Neuron (in vitro differentiated cells): ENCODE measurements at regions not wholly inside any gene's neighbourhood (a gene's known extent, or its start where the extent isn't known, plus 50 kb on each side); places are given as distances from the start of the nearest gene placed in this dataset.

Experiments
- H2AFZ ChIP-seq: one replicate; pipeline ENCODE4 v1.6.1; 2013; ENCODE audit warnings: low read depth, mild to moderate bottlenecking, inconsistent platforms, low read length, moderate library complexity
- H3K27me3 ChIP-seq: one replicate; pipeline ENCODE4 v1.6.1; 2013; ENCODE audit warnings: low read length; ENCODE audit not compliant: insufficient read depth
- H3K36me3 ChIP-seq: one replicate; pipeline ENCODE4 v1.6.1; 2013; ENCODE audit warnings: low read length; ENCODE audit not compliant: insufficient read depth
- H3K4me1 ChIP-seq: one replicate; pipeline ENCODE4 v1.6.1; 2013; ENCODE audit warnings: low read length; ENCODE audit not compliant: insufficient read depth
- H3K4me3 ChIP-seq: 2 replicates; pipeline ENCODE4 v1.5.1; 2013; ENCODE audit warnings: mild to moderate bottlenecking, low read length, moderate library complexity
- H3K9me3 ChIP-seq: one replicate; pipeline ENCODE4 v1.6.1; 2013; ENCODE audit warnings: low read length

DNA sequence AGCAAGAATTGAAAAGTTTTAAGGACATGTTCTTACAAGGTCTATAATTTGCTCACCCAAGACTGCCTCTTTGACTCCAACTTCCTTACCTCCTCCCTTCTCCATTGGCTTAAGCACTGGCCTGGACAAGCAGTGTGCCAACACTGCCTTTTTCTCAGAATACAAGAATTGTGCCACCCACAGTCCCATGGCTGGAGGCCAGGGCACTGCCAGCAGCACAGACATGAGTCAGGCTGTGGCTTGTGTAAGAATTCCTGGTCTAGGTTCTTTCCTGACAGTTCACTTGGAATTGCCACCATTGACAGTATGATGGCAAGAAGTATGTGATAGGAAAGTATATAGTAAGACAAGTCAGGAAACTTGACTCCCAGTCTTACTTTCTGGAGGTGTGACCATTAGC lies 202.7 kb upstream of the MARCKS start:
- Histone ChIP-seq H3K27me3 (no peaks in the 10 kb centered on the region), H3K4me3 (no peak overlapping the region), H3K36me3 (no peaks in the 10 kb centered on the region), H2AFZ (no peak overlapping the region), H3K9me3 (no peaks in the 10 kb centered on the region), H3K4me1 (no peaks in the 10 kb centered on the region)

DNA sequence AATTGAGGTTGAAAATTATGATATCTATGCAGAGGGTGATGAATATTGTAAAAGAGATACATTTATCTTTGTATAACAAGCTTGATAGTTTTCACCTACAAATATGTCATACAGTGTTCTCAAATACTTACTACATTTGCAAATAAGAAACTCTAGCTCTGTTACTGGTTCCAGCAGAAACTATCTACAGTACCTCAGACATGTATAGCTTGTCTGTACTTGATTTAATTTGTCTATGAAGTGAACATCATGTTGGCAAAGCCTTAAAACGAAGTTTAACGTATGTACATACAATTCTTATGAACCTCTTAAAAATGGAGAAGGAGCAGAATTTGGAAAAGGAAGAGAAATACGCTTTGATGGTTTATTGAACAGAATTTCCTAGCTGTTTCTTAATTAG lies 201.4 kb upstream of the MARCKS start:
- Histone ChIP-seq H3K27me3 (no peaks in the 10 kb centered on the region), H3K9me3 (no peaks in the 10 kb centered on the region), H3K4me1 (no peaks in the 10 kb centered on the region), H2AFZ (no peak overlapping the region), H3K36me3 (no peaks in the 10 kb centered on the region), H3K4me3 (no peak overlapping the region)

DNA sequence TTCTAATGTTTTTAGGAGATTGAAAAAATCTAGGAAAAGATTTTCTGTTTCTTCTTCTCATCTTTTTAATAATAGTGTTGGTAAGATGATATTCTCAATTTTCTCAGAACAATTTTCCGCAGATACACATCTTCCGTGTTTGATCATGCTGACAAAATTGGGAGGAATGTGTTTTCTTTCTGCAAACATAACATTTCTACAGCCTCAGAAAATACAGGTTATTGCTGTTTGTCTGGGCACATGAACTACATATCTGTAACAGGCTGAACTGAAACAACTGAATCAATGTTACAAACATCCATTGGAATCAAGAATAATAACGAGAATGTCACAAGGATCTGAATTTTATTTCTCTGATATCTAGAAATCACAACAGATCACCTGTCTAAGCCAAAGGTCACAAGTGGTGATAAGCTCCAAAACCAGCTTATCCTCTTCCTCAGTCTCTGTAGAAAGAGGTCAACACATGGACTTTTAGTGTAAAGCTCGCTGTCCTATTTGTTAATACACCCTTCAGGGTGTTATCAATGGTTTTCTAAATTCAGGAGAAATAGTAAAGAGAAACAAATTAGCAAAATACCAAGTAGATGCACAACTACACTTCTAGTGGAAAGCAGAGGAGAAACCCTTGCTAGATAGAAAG lies 197.3 kb upstream of the MARCKS start:
- no peaks in the 10 kb centered on the region for H3K9me3 ChIP-seq
- no peaks in the 10 kb centered on the region for H3K27me3 ChIP-seq
- no peaks in the 10 kb centered on the region for H3K4me1 ChIP-seq
- no peak overlapping the region for H2AFZ ChIP-seq
- H3K36me3 ChIP-seq = no peaks in the 10 kb centered on the region
- H3K4me3 ChIP-seq = no peak overlapping the region

DNA sequence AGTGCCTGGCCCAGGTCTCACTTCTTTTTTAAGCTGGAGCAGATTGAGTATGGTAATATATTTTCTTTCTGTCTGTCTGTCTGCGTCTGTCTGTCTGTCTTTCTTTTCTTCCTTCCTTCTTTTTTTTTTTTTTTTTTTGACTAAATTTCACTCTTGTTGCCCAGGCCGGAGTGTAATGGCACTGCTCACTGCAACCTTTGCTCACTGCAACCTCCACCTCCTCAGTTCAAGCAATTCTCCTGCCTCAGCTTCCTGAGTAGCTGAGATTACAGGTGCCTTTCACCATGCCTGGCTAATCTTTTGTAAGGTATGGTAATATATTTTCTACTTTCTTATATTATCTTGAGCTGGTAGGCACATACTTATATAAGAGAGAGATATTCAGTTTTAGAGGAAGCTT lies 196.3 kb upstream of the MARCKS start:
- no peaks in the 10 kb centered on the region for H3K9me3 ChIP-seq
- no peaks in the 10 kb centered on the region for H3K27me3 ChIP-seq
- H3K4me3 ChIP-seq = no peak overlapping the region
- H3K4me1 ChIP-seq = no peaks in the 10 kb centered on the region
- H2AFZ ChIP-seq = no peak overlapping the region
- no peaks in the 10 kb centered on the region for H3K36me3 ChIP-seq

DNA sequence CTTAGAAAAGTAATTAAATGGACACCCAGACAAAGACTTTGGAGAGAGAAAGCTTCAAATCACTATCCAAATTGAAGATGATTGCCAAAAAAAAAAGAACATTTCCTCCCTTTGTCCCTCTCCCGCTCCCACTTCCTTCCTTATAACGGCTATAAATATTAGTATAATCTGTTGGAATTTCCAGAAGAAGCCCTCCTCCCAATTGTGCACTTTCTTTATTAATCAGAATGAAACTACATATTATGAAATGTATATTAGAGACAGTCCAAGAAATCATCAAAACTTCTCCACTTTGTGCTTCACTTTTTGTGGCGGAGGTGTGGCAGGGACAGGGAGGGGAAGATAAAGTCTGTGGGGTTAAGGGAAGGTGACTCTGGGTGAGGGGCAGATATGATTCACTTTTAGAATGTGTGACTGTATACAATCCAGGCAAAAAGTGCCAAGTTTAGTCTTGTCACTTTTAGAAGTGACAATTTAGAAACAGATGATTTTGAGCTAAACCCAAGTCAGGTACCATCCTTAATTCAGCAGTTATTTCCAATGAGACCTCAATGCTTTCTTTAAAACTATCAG lies 195.0 kb upstream of the MARCKS start:
- Histone ChIP-seq H3K4me1 (no peaks in the 10 kb centered on the region), H3K9me3 (no peaks in the 10 kb centered on the region), H2AFZ (no peak overlapping the region), H3K36me3 (no peaks in the 10 kb centered on the region), H3K27me3 (no peaks in the 10 kb centered on the region), H3K4me3 (no peak overlapping the region)

DNA sequence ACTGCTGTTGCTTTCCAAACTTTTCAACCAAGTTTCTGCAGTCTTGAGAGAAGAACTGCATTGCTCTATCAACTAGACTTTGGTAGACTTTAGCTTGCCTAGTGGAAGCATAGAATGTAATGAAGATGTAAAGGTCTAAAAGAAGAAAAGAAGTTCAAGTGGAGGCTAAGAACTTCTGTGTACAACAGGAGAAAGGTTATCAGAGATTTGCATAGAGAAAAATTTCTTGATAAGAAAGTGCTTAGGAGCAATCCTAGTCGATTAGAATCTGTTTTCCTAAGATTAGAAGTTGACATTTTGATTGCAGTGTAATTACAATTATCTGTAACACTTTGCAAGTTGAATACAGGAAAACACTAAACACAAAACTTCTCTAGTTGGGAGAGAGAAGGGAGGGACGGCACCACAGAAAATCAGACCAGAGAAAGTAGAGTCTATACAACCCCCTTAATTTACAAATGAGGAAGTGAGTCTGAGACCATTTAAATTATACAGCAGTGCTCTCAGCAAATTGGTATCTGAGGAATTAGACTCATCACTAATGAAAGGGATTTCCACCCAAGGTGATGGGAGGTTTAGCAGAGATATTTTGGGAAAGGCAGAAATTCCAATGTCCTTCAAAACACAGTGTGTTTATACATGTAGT lies 194.3 kb upstream of the MARCKS start:
- H3K36me3 ChIP-seq = no peaks in the 10 kb centered on the region
- H3K27me3 ChIP-seq = no peaks in the 10 kb centered on the region
- no peak overlapping the region for H3K4me3 ChIP-seq
- H2AFZ ChIP-seq = no peak overlapping the region
- H3K9me3 ChIP-seq = no peaks in the 10 kb centered on the region
- H3K4me1 ChIP-seq = no peaks in the 10 kb centered on the region

DNA sequence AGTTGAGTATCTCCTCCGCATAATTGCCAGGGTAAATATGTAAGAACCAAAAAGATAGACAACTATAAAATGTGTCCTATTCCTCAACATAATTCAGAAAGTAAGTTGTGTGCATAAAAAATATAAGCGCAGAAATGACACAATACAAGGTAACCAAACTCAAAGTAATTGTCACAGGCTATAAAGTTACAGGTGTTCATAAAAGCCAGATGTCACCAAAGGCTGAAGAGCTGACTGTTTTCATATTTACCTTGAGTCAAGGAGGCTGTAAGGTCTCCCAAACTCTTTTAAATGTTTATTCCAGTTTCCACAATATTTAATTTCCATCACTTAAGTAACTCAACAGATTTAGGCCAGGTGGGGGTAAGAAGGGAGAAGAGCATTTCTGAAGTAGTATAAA lies 192.2 kb upstream of the MARCKS start:
- no peaks in the 10 kb centered on the region for H3K4me1 ChIP-seq
- H3K27me3 ChIP-seq = no peaks in the 10 kb centered on the region
- no peak overlapping the region for H3K4me3 ChIP-seq
- H3K36me3 ChIP-seq = no peaks in the 10 kb centered on the region
- H2AFZ ChIP-seq = no peak overlapping the region
- no peaks in the 10 kb centered on the region for H3K9me3 ChIP-seq

DNA sequence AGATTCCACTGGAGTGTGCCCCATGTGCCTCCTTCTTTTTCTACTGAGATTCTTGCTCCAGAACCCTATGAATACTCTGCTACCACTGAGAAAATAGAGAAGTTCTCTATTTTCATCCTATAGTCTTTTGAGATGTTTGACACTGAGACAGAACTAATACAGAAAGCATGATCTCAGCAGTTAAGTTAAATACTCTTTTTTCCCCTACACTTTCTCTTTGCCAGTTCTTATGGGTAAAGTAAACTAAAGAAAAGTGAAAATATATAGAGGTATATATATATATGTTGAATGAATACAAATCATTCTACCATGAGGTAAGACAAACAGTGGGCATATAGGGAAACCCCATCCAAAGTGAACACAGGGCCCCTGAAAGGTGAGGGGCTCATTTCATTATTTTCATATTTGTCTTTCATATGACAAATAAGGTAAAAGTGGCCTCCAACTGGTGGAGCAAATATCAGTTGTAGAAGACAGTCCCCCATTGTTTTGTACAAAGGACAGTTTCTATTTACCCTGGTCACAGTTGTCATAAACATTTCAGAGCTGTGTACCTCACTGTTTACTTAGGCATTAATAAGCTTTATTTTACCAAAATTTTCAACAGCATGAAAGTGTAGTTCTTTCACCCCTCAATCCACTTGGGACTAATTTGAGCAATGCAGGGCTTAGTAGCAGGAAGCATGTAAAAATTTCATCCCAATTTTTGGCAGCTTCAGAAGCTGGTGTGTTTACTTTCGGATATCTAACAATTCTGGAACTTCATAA lies 188.3 kb upstream of the MARCKS start:
- Histone ChIP-seq H2AFZ (no peak overlapping the region), H3K36me3 (no peaks in the 10 kb centered on the region), H3K9me3 (no peaks in the 10 kb centered on the region), H3K27me3 (no peaks in the 10 kb centered on the region), H3K4me3 (no peak overlapping the region), H3K4me1 (no peaks in the 10 kb centered on the region)

DNA sequence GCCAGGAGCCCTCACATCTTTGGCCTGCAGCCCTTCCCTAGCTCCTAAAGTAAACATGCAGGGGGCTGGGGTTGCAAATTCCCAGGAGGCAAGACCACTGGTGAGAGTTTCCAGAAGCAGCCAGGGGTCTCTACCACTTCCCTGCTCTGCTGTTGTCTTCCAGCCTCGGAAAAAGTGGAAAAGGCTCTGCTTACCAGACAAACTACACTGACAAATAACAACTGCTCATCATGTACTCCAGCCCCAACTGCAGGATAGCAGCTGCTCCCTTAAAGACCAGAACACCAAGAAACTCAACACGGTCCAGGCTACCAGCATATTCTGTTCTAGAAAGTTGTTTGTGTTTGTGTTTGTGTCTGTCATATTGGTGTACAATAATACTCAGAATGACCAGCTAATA lies 187.5 kb upstream of the MARCKS start:
- no peak overlapping the region for H3K4me3 ChIP-seq
- no peaks in the 10 kb centered on the region for H3K4me1 ChIP-seq
- no peaks in the 10 kb centered on the region for H3K9me3 ChIP-seq
- no peaks in the 10 kb centered on the region for H3K27me3 ChIP-seq
- no peak overlapping the region for H2AFZ ChIP-seq
- no peaks in the 10 kb centered on the region for H3K36me3 ChIP-seq

DNA sequence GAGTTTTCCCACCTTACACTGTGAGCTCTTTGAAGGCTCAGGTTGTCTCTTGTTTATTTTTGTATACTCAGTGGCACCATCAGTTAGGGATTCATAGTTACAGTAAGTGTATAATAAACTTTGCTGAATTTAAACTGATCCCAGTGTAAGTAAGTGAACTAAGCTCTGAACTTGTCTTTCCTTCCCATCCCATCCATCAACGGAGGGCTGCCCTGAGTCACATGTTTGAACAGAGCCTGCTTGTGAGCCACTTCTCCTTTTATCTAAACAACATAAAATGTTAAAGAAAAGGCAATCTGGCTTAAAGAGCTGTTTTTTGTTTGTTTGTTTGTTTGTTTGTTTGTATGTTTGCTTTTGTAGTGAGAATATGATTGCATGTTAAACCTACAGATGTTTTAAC lies 185.7 kb upstream of the MARCKS start:
- no peaks in the 10 kb centered on the region for H3K9me3 ChIP-seq
- H3K27me3 ChIP-seq = no peaks in the 10 kb centered on the region
- no peak overlapping the region for H2AFZ ChIP-seq
- no peak overlapping the region for H3K4me3 ChIP-seq
- H3K36me3 ChIP-seq = no peaks in the 10 kb centered on the region
- H3K4me1 ChIP-seq = no peaks in the 10 kb centered on the region

DNA sequence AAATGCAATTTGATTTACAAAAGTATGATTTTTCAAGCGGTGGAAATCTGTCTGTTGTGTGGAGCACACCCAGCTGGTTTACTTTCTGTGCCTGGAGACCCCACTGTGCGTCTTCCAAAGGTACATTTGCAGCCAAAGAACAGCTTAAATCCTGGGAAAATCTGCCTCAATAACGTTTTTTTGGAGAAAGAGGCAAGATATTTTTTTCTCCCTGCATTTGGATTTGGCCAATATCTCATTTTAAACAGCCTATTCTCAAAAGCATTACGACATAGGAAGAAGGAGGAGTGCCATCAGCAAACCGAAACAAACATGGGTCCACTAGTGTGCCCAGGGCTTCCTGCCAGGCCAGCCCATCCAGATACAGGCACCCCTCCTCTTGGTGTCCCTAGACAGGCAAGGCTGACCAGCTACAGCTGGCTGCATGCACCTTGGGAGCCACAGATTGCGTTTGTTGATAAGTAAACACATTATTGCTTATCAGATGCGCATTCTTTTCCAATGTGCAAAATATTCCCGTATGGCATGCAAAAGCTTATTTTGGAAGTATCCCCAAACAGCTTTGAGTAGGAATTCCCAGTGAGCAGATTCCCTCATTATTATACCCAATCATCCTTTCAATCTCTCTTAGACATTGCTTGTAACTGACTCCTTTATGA lies 184.5 kb upstream of the MARCKS start:
- no peaks in the 10 kb centered on the region for H3K27me3 ChIP-seq
- no peaks in the 10 kb centered on the region for H3K36me3 ChIP-seq
- H2AFZ ChIP-seq = no peak overlapping the region
- H3K9me3 ChIP-seq = no peaks in the 10 kb centered on the region
- H3K4me3 ChIP-seq = no peak overlapping the region
- H3K4me1 ChIP-seq = no peaks in the 10 kb centered on the region

DNA sequence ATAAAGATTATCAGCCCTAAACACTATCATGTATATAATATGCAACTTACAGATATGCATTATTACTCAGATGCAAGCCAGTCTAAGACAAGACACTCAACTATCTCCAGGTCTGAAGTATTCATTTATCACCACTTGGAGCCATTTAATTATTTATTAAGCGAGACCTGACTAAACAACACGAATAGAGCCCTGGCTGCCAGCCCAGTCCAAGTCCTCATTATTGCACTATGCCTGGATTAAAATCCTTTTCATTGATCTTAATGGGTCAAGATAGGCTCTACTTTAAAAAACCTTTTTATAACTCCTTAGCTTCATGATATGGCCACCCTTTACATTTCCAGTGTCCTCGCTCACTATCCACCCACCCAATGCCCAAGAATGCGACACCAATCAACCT lies 183.1 kb upstream of the MARCKS start:
- no peaks in the 10 kb centered on the region for H3K36me3 ChIP-seq
- H3K4me1 ChIP-seq = no peaks in the 10 kb centered on the region

DNA sequence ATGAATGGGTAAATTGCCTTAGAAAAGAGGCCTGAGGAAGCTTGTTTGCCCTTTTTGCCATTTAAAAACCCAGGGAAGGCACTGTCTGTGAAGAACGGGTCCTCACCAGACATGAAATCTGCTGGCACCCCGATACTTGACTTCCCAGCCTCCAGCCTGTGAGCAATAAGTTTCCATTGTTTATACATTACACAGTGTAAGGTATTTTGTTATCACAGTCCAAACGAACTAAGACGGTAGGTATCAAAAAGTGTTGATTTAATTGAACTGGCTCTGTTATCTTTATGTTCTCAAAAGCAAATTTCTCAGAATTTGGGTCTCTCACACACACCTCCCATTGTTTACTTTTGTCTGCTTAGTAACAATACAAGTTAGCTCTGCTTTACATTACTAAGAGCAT lies 181.1 kb upstream of the MARCKS start:
- Histone ChIP-seq H2AFZ (no peak overlapping the region), H3K4me1 (no peaks in the 10 kb centered on the region), H3K4me3 (no peak overlapping the region), H3K9me3 (no peaks in the 10 kb centered on the region), H3K36me3 (no peaks in the 10 kb centered on the region), H3K27me3 (no peaks in the 10 kb centered on the region)

More for the DNA sequence above, 183.1 kb upstream of the MARCKS start:
- H3K9me3 ChIP-seq = no peaks in the 10 kb centered on the region
- no peak overlapping the region for H2AFZ ChIP-seq
- no peaks in the 10 kb centered on the region for H3K27me3 ChIP-seq
- H3K4me3 ChIP-seq = no peak overlapping the region
